ENCODE measurements at regions not wholly inside any gene's neighbourhood (a gene's known extent, or its start where the extent isn't known, plus 50 kb on each side); places are given as distances from the start of the nearest gene placed in this dataset.
"Not testable (repeated sequence)": the region's sequence is repeated elsewhere in the genome, so short reads cannot be mapped to it uniquely, and the experiment has no call there.

DNA sequence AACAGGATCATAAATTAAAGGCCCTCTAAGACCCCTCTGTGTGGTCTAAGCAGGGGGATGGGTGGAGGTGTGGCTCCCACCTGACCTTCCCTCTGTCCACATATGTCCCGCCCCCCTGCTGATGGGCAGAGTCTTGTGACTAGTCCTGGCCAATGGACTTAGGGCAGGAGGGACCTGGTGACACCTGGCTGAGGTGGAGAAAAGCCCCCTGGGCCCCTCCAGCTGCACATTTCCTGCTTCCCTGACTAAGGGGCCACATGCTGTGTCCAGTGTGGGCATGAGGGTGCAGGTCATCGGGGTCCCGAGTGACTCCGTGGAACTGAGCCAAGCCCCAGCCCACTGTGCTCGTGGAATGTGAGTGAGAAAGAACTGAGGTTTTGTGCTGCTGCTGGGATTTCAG lies 254.7 kb downstream of the ADGRD1 start:
- peak in 1 of 2 donors; percentile 43 for DNase-seq (ENCODE audit: low spot score in 2 of 2)
- WGBS, 2 donors, result 69 to 83% methylated on average over 5 of the region's 5 CpGs
- intact Hi-C loops (cut with DNase I; ENCODE audit: low total_unique reads), result no loop called here
- TF ChIP-seq, protein P1, sequence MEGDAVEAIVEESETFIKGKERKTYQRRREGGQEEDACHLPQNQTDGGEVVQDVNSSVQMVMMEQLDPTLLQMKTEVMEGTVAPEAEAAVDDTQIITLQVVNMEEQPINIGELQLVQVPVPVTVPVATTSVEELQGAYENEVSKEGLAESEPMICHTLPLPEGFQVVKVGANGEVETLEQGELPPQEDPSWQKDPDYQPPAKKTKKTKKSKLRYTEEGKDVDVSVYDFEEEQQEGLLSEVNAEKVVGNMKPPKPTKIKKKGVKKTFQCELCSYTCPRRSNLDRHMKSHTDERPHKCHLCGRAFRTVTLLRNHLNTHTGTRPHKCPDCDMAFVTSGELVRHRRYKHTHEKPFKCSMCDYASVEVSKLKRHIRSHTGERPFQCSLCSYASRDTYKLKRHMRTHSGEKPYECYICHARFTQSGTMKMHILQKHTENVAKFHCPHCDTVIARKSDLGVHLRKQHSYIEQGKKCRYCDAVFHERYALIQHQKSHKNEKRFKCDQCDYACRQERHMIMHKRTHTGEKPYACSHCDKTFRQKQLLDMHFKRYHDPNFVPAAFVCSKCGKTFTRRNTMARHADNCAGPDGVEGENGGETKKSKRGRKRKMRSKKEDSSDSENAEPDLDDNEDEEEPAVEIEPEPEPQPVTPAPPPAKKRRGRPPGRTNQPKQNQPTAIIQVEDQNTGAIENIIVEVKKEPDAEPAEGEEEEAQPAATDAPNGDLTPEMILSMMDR (IDR thresholded peaks at IDR 0.05), result no peak
- TF ChIP-seq POLR2A (IDR thresholded peaks at IDR 0.05), result no peak
- no peak overlapping the region for H3K4me3 ChIP-seq (ENCODE audit: low read depth, poor library complexity, severe bottlenecking)

DNA sequence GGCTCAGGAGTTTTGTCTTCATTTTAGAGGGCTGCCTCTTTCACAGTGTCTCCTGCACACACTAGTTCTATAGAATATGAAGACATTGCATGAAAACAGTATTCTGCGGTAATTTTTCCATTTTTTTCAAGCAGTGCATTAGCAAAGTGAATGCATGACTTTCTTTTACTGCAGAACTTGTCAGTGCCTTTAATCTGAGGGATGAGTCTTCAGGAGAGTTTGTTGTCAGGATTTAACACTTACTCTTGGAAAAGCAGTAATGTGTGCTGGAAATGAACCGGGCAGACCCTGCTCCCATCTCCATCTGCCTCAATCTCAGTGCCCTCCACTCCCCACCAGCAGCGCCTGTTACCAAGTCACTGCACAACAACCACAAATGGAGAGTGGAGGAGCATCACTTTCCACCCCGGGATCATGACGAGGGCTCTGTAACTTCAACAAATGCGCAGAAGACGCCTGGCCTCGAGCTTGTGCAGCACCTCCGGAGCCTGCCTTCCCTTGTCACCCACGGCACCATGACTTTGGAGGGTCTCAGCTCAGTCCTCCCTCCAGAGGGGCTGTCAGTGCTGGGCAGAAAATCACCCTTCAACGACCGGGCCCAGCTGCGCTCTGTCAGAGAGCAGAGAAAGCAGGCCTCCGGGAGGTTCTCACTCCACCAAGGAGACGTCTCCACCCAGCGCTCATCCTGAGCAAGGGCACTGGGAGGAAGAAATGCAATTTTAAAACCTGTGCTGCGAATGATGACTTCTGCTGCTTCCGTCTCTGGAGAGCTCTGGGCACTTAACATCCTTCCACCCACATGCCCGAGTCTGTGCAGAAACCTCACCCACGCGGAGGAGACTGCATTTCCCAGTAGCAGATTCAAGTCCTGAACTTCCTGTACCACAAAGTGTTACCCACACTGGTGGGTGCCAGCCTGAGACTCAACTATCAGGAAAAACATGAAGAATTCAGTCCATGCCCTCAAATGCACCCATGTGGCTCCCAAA lies 255.7 kb downstream of the ADGRD1 start:
- peak in 1 of 2 donors; percentile 42 for DNase-seq (ENCODE audit: low spot score in 2 of 2)
- intact Hi-C loops (cut with DNase I; ENCODE audit: low total_unique reads), result no loop called here
- WGBS, 2 donors, result 88% methylated on average over 21 of the region's 21 CpGs
- H3K4me3 ChIP-seq (ENCODE audit: low read depth, poor library complexity, severe bottlenecking), result no peak overlapping the region
- TF ChIP-seq POLR2A (IDR thresholded peaks at IDR 0.05), result no peak
- TF ChIP-seq, protein P1 (IDR thresholded peaks at IDR 0.05), result no peak

DNA sequence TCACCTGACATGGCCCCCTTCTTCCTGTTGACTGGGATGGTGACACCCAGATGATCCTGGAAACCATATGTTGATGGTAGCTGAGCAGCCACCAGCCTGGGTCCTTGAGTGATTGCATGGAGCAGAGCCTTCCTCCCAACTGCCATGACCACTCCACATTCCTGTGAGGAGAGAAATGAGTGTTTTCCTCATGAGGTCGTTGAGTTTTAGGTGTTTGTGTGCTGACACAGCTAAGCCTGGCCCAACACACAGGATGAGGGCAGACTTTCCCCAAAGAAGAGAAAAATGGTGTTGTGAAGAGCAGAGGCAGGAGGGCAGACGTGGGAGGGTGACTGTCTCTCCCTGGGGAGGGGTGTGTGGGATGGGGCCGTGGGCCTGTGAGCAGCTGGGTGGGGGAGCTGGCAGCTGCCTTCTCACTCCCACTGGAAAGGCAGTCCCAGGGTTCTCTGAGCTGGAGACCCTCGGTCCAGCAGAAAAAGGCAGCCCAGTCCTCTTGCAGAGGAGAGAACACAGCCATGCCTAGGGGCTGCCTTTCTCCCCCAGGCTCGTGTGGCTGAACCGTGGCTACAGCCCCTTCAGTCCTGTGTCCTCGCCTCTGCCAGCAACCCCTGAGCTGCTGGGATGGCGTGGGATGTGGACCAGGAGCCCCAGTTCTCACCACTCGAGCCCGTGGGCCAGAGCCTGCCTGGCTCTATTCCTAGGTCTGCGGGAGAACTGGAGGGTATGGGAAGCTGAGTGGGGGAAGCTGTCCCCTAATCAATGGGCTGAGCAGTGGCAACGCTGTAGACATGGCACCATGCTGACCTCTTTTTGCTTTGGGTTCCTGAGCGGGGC lies 257.0 kb downstream of the ADGRD1 start:
- WGBS, 2 donors, result 86 to 87% methylated on average over 12 to 13 of the region's 13 CpGs
- no peak overlapping the region for H3K4me3 ChIP-seq (ENCODE audit: low read depth, poor library complexity, severe bottlenecking)
- intact Hi-C loops (cut with DNase I; ENCODE audit: low total_unique reads), result no loop called here
- TF ChIP-seq, protein P1 (IDR thresholded peaks at IDR 0.05), result no peak
- TF ChIP-seq POLR2A (IDR thresholded peaks at IDR 0.05), result no peak
- peak in 1 of 2 donors; percentile 50 for DNase-seq (ENCODE audit: low spot score in 2 of 2)

DNA sequence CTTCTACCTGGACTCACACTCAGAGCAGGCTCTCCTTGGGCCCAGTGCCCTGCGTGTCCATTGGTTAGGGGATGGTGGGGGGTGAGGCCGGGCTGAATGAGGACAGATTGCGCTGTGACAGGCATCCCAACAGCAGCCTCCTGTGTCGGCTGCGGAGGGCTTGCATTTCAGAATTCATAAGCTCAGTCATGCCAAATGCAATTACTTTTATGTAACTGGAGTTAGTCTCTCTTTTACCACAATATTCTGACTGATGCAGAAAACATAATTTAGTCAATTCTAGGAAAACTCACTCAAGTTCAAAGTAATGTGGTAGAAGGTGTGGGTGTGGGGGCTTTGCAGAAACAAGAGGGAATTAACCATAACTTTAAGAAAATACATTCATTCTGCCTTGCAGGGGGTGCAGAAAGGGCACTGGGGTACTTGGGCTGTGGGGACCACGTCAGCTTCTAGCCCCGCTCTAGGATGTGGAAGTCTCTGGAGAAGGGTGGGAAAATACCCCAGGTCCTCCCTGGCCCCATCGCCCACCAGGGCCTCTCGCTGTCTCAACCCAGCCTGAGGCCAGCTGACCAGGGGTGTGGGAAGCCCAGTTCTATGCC lies 257.7 kb downstream of the ADGRD1 start:
- TF ChIP-seq POLR2A (IDR thresholded peaks at IDR 0.05), result no peak
- TF ChIP-seq, protein P1 (IDR thresholded peaks at IDR 0.05), result no peak
- H3K4me3 ChIP-seq (ENCODE audit: low read depth, poor library complexity, severe bottlenecking), result no peak overlapping the region
- intact Hi-C loops (cut with DNase I; ENCODE audit: low total_unique reads), result no loop called here
- DNase-seq (ENCODE audit: low spot score in 2 of 2), result peak in 1 of 2 donors; percentile 40
- WGBS, 2 donors, result 81 to 86% methylated on average over 9 of the region's 9 CpGs

DNA sequence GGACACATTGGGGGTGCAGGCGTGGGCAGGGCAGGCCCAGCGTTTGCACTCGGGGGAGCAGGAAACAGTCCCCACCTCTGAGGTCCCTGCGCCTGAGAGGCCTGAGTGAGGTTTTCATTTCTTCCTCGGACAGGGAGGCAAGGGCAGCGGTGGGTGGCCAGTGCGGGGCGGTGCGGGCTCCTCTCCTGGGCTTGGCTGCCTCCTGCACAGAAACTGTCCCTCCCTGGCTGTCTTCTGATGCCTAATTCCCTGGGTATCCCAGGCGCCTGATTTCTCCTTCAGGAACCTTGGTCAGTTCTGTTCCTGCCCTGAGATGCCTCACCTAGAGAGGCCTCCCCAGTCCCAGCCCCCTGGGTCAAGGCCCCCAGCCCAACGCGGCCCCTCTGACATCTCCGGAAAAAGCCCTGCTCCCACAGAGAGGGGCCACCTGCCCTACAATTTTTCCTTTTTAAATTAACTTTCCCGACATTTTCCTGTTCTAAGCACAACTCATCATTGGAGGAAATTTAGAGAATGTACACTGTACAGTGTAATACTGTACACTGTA lies 260.3 kb downstream of the ADGRD1 start:
- TF ChIP-seq, protein P1 (IDR thresholded peaks at IDR 0.05), result no peak
- no peak for TF ChIP-seq POLR2A (IDR thresholded peaks at IDR 0.05)
- no peak overlapping the region for H3K4me3 ChIP-seq (ENCODE audit: low read depth, poor library complexity, severe bottlenecking)
- DNase-seq (ENCODE audit: low spot score in 2 of 2), result peak in 1 of 2 donors; percentile 75
- 87 to 89% methylated on average over 14 of the region's 14 CpGs for WGBS, 2 donors
- intact Hi-C loops (cut with DNase I; ENCODE audit: low total_unique reads), result no loop called here

DNA sequence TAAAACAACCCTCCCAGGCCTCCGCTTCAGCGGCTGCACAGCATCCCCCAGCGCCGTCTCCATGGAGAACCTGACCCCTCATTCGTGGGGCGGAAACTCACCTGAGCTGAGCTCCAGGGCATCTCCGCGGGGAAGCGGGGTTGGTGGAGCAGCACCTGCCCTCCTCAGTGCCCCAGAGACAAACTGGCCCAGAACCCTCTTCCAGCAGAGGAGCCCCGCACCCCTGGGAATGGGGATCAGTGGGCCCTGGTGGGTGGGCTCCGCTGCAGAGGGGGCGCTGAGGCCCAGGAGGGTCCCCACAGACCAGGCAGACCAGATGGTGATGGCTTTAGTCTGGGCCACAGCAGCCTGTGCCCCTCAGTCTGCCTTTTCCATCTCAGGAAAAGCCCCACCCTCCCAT lies 261.2 kb downstream of the ADGRD1 start:
- H3K4me3 ChIP-seq (ENCODE audit: low read depth, poor library complexity, severe bottlenecking); DNase-seq (ENCODE audit: low spot score in 2 of 2); intact Hi-C loops (cut with DNase I; ENCODE audit: low total_unique reads): not testable (repeated sequence)
- WGBS, 2 donors, result 82 to 87% methylated on average over 11 to 12 of the region's 12 CpGs

DNA sequence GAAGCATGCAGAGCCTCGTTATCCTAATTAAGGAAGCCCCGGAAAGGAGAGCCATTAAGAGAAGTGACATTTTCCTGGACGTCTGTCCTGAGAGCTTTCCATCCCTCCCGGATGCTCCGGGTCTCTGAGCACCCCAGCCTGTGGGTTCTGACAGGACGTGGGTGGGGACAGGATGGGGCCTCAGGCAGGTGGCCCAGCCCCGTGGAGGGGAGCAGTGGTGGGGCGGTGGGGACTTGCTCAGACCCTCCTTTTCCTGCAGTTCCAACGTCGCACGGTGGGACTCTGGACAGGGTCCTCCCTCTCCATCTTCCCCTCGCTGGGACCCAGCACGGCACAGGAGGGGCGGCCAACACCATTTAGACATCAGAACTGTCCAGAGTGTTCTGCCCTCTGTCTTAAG lies 262.9 kb downstream of the ADGRD1 start:
- H3K4me3 ChIP-seq (ENCODE audit: low read depth, poor library complexity, severe bottlenecking); DNase-seq (ENCODE audit: low spot score in 2 of 2); intact Hi-C loops (cut with DNase I; ENCODE audit: low total_unique reads): not testable (repeated sequence)
- WGBS, 2 donors, result 38 to 58% methylated on average over 14 of the region's 14 CpGs

Measured in lower leg skin (tissue), 4 donors.